Naive B cell (primary cell): ENCODE measurements at regions not wholly inside any gene's neighbourhood (a gene's known extent, or its start where the extent isn't known, plus 50 kb on each side); places are given as distances from the start of the nearest gene placed in this dataset.
"Not testable (repeated sequence)": the region's sequence is repeated elsewhere in the genome, so short reads cannot be mapped to it uniquely, and the experiment has no call there.

Source experiments
- ATAC-seq, 2 donors: fragments of 150-1000 bp; cut with Tn5 transposase; 2 replicates each; pipeline ENCODE4 v1.10.0; 2021; ENCODE audit warnings: low read depth in 2 of 2, mild to moderate bottlenecking in 2 of 2, moderate library complexity in 2 of 2
- DNase-seq: peaks from one replicate; pipeline ENCODE4 v3.0.0; 2022
- H3K27ac Mint-ChIP-seq, 6 donors: one replicate each; pipeline ENCODE4 v1.8.0; 2020 to 2022; ENCODE audit warnings: mild to moderate bottlenecking in 6 of 6, mixed read lengths in 6 of 6, moderate library complexity in 5 of 6, inconsistent platforms in 2 of 6
- H3K27me3 Mint-ChIP-seq, 3 donors: one replicate each; pipeline ENCODE4 v1.8.0; 2021 to 2022; ENCODE audit warnings: mixed read lengths in 3 of 3, mild to moderate bottlenecking in 1 of 3
- H3K36me3 Mint-ChIP-seq, 2 donors: one replicate each; pipeline ENCODE4 v1.8.0; 2020 to 2022; ENCODE audit warnings: mixed read lengths in 2 of 2, inconsistent platforms in 1 of 2, mild to moderate bottlenecking in 1 of 2
- H3K4me1 Mint-ChIP-seq, 3 donors: one replicate each; pipeline ENCODE4 v1.8.0; 2020 to 2022; ENCODE audit warnings: mixed read lengths in 3 of 3, inconsistent platforms in 1 of 3, mild to moderate bottlenecking in 1 of 3, moderate library complexity in 1 of 3
- H3K4me3 Mint-ChIP-seq, 8 donors: one replicate each; pipeline ENCODE4 v1.8.0; 2020 to 2022; ENCODE audit warnings: mild to moderate bottlenecking in 8 of 8, mixed read lengths in 8 of 8, moderate library complexity in 8 of 8, inconsistent platforms in 2 of 8
- H3K9me3 Mint-ChIP-seq, 7 donors: one replicate each; pipeline ENCODE4 v1.8.0; 2020 to 2022; ENCODE audit warnings: mixed read lengths in 7 of 7, mild to moderate bottlenecking in 5 of 7, inconsistent platforms in 2 of 7, moderate library complexity in 1 of 7

GRCh38 chr1:86798608-86799291 lies 94.4 kb downstream of the SH3GLB1 start:
- Mint-ChIP-seq H3K36me3 (no peaks in the 10 kb centered on the region), H3K4me3 (peak overlapping the region in 5 of 8 donors; percentile 2 to 80 (median 24)), H3K27ac (peak overlapping the region in 5 of 6 donors; percentile 51 to 81 (median 76)), H3K4me1 (peaks cover 16 to 26% (median 18%) of the 10 kb centered on the region in 3 donors), H3K27me3 (no peaks in the 10 kb centered on the region), H3K9me3 (peaks cover 0 to 11% (median 5%) of the 10 kb centered on the region in 7 donors)
- no peak for DNase-seq
- peak; percentile 72 to 84 for ATAC-seq

GRCh38 chr1:86803641-86804040 lies 99.3 kb downstream of the SH3GLB1 start:
- H3K27me3 Mint-ChIP-seq, DNase-seq, H3K36me3 Mint-ChIP-seq, ATAC-seq, H3K4me3 Mint-ChIP-seq: not testable (repeated sequence)
- H3K9me3 Mint-ChIP-seq: peaks cover 0 to 11% (median 5%) of the 10 kb centered on the region in 7 donors
- peaks cover 9 to 18% (median 12%) of the 10 kb centered on the region in 3 donors for H3K4me1 Mint-ChIP-seq
- H3K27ac Mint-ChIP-seq: peak overlapping the region in 1 of 6 donors; percentile 0

- not testable (repeated sequence) for ATAC-seq, H3K27ac Mint-ChIP-seq, DNase-seq, H3K4me1 Mint-ChIP-seq, H3K27me3 Mint-ChIP-seq, H3K36me3 Mint-ChIP-seq, H3K4me3 Mint-ChIP-seq
- H3K9me3 Mint-ChIP-seq: peaks cover 0 to 11% (median 6%) of the 10 kb centered on the region in 7 donors
Observed at GRCh38 chr1:86805898-86806519, 101.6 kb downstream of the SH3GLB1 start.

GRCh38 chr1:86811142-86811924 lies 102.6 kb downstream of the SELENOF start:
- ATAC-seq: no peak
- Mint-ChIP-seq H3K27ac (peak overlapping the region in 1 of 6 donors; percentile 41), H3K27me3 (peaks cover 0 to 8% (median 6%) of the 10 kb centered on the region in 3 donors), H3K4me3 (no peak overlapping the region), H3K4me1 (no peaks in the 10 kb centered on the region), H3K9me3 (peaks cover 0 to 4% (median 0%) of the 10 kb centered on the region in 7 donors), H3K36me3 (no peaks in the 10 kb centered on the region)
- DNase-seq: no peak

DNA sequence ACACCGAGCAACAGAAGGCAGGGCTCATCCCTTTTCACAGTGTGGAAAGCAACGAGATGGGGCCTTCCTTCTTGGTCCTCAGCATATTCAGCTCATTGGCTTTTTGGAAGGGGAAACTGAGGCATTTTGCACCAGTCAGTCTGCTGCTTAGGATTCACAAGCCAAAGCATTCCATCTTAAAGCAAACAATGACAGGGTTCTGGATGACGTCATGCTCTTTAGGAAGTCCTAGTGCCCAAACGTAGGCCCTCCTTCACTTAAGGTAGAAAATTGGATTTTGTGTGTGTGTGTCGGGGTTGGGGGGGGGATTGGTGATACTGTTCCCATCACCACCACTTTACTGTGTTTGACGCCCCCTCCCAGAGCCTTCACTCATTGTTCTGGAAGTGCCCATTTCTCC lies 101.6 kb downstream of the SELENOF start:
- Mint-ChIP-seq H3K27me3 (peaks cover 0 to 8% (median 6%) of the 10 kb centered on the region in 3 donors), H3K9me3 (peaks cover 0 to 4% (median 0%) of the 10 kb centered on the region in 7 donors), H3K36me3 (no peaks in the 10 kb centered on the region)

More for the DNA sequence above, 101.6 kb downstream of the SELENOF start:
- no peak overlapping the region for H3K4me3 Mint-ChIP-seq
- H3K27ac Mint-ChIP-seq: no peak overlapping the region
- ATAC-seq (no peak), DNase-seq (no peak)
- peaks cover 6 to 8% (median 7%) of the 10 kb centered on the region in 3 donors for H3K4me1 Mint-ChIP-seq
